ENCODE measurements at regions not wholly inside any gene's neighbourhood (a gene's known extent, or its start where the extent isn't known, plus 50 kb on each side); places are given as distances from the start of the nearest gene placed in this dataset.

GRCh38 chr17:36756695-36757094 is 155.3 kb downstream of the MRM1 start:
- TF ChIP-seq POLR2AphosphoS5 (IDR thresholded peaks at IDR 0.05; ENCODE audit: low read depth, low read length): no peak
- TF ChIP-seq TAF1 (IDR thresholded peaks at IDR 0.05; ENCODE audit: borderline replicate concordance, low read depth, low read length): no peak

Measured in GM12892 (cell line).